GM21717 (cell line): ENCODE measurements at regions not wholly inside any gene's neighbourhood (a gene's known extent, or its start where the extent isn't known, plus 50 kb on each side); places are given as distances from the start of the nearest gene placed in this dataset.

Experiments
- ATAC-seq: cut with Tn5 transposase; IDR thresholded peaks from one replicate; pipeline ENCODE4 v1.9.1; 2021; ENCODE audit warnings: mild to moderate bottlenecking, moderate library complexity; ENCODE audit not compliant: unreplicated experiment

GRCh38 chr22:48892578-48893287, 934.9 kb downstream of the BRD1 start:
- no peak for ATAC-seq

- ATAC-seq, result no peak
These were observed 935.7 kb downstream of the BRD1 start for GRCh38 chr22:48891688-48892577.

GRCh38 chr22:48890693-48891554, 936.7 kb downstream of the BRD1 start:
- ATAC-seq, result no peak

- no peak for ATAC-seq
These were observed 937.6 kb downstream of the BRD1 start for GRCh38 chr22:48889887-48890692.

- no peak for ATAC-seq
These were observed 938.4 kb downstream of the BRD1 start for GRCh38 chr22:48889209-48889830.

GRCh38 chr22:48888466-48889208, 939.0 kb downstream of the BRD1 start:
- no peak for ATAC-seq

- ATAC-seq, result no peak
These were observed 940.0 kb downstream of the BRD1 start for GRCh38 chr22:48887394-48888332.

GRCh38 chr22:48886604-48887393, 940.9 kb downstream of the BRD1 start:
- no peak for ATAC-seq

GRCh38 chr22:48885919-48886305, 941.8 kb downstream of the BRD1 start:
- ATAC-seq, result no peak

GRCh38 chr22:48885271-48885918, 942.3 kb downstream of the BRD1 start:
- ATAC-seq, result no peak

GRCh38 chr22:48884786-48885185, 942.9 kb downstream of the BRD1 start:
- no peak for ATAC-seq

- no peak for ATAC-seq
These were observed 943.3 kb downstream of the BRD1 start for GRCh38 chr22:48884324-48884723.

GRCh38 chr22:48883211-48883960, 944.3 kb downstream of the BRD1 start:
- ATAC-seq, result no peak

- no peak for ATAC-seq
These were observed 945.0 kb downstream of the BRD1 start for GRCh38 chr22:48882636-48883200.

- ATAC-seq, result no peak
These were observed 946.2 kb downstream of the BRD1 start for GRCh38 chr22:48881326-48881980.
